ENCODE measurements at regions not wholly inside any gene's neighbourhood (a gene's known extent, or its start where the extent isn't known, plus 50 kb on each side); places are given as distances from the start of the nearest gene placed in this dataset.

GRCh38 chr18:55762424-55762823, 174.4 kb upstream of the TCF4 start:
- POLR2A ChIA-PET: no interaction called here
- no peak for ATAC-seq

GRCh38 chr18:55753643-55754263, 165.8 kb upstream of the TCF4 start:
- DNase-seq (no peak), ATAC-seq (no peak)
- CTCF ChIA-PET: no interaction called here
- no peaks in the 10 kb centered on the region for H3K4me1 Mint-ChIP-seq
- H3K27me3 Mint-ChIP-seq: no peaks in the 10 kb centered on the region
- no peaks in the 10 kb centered on the region for H3K9me3 Mint-ChIP-seq (ENCODE audit: low read depth)
- no peak overlapping the region for H3K27ac Mint-ChIP-seq
- no peaks in the 10 kb centered on the region for H3K36me3 Mint-ChIP-seq (ENCODE audit: low read depth)
- H3K4me3 Mint-ChIP-seq: no peak overlapping the region
- intact Hi-C loops (cut with DNase I, micrococcal nuclease): no loop called here
- POLR2A ChIA-PET: no interaction called here

More at GRCh38 chr18:55762424-55762823, 174.4 kb upstream of the TCF4 start:
- DNase-seq: no peak
- no peak overlapping the region for H3K4me3 Mint-ChIP-seq
- H3K27ac Mint-ChIP-seq: no peak overlapping the region
- intact Hi-C loops (cut with DNase I, micrococcal nuclease): no loop called here
- H3K27me3 Mint-ChIP-seq: no peaks in the 10 kb centered on the region
- no peaks in the 10 kb centered on the region for H3K36me3 Mint-ChIP-seq (ENCODE audit: low read depth)
- no peaks in the 10 kb centered on the region for H3K4me1 Mint-ChIP-seq
- CTCF ChIA-PET: no interaction called here
- H3K9me3 Mint-ChIP-seq (ENCODE audit: low read depth): no peaks in the 10 kb centered on the region

- Mint-ChIP-seq H3K27me3 (no peaks in the 10 kb centered on the region), H3K27ac (no peak overlapping the region), H3K4me3 (no peak overlapping the region), H3K4me1 (no peaks in the 10 kb centered on the region), H3K36me3 (ENCODE audit: low read depth) (no peaks in the 10 kb centered on the region), H3K9me3 (ENCODE audit: low read depth) (no peaks in the 10 kb centered on the region)
- DNase-seq: no peak
- no peak for ATAC-seq
- intact Hi-C loops (cut with DNase I, micrococcal nuclease): no loop called here
- ChIA-PET CTCF (no interaction called here), POLR2A (no interaction called here)
Measured at GRCh38 chr18:55751476-55751875, 163.5 kb upstream of the TCF4 start.

GRCh38 chr18:55748227-55748738, 160.3 kb upstream of the TCF4 start:
- Mint-ChIP-seq H3K27ac (no peak overlapping the region), H3K27me3 (no peaks in the 10 kb centered on the region), H3K4me1 (no peaks in the 10 kb centered on the region), H3K9me3 (ENCODE audit: low read depth) (no peaks in the 10 kb centered on the region), H3K4me3 (no peak overlapping the region), H3K36me3 (ENCODE audit: low read depth) (no peaks in the 10 kb centered on the region)
- DNase-seq (no peak), ATAC-seq (no peak)
- POLR2A ChIA-PET: no interaction called here
- CTCF ChIA-PET: no interaction called here
- intact Hi-C loops (cut with DNase I, micrococcal nuclease): loop anchor here in 1 of 2 experiments (10.0 kb wide), 1 partner anchor 47 kb away; no protein-coding TSS in a partner anchor

- no peak overlapping the region for H3K4me3 Mint-ChIP-seq
- H3K36me3 Mint-ChIP-seq (ENCODE audit: low read depth): no peaks in the 10 kb centered on the region
- H3K27ac Mint-ChIP-seq: no peak overlapping the region
- H3K4me1 Mint-ChIP-seq: no peaks in the 10 kb centered on the region
- intact Hi-C loops (cut with DNase I, micrococcal nuclease): loop anchor here in 1 of 2 experiments (10.0 kb wide), 1 partner anchor 51 kb away; no protein-coding TSS in a partner anchor
- no peaks in the 10 kb centered on the region for H3K9me3 Mint-ChIP-seq (ENCODE audit: low read depth)
- DNase-seq: no peak
- no peak for ATAC-seq
- POLR2A ChIA-PET: no interaction called here
- CTCF ChIA-PET: no interaction called here
- no peaks in the 10 kb centered on the region for H3K27me3 Mint-ChIP-seq
Measured at GRCh38 chr18:55744206-55744605, 156.2 kb upstream of the TCF4 start.

- no peak overlapping the region for H3K4me3 Mint-ChIP-seq
- no peaks in the 10 kb centered on the region for H3K4me1 Mint-ChIP-seq
- ChIA-PET POLR2A (no interaction called here), CTCF (no interaction called here)
- no peak for DNase-seq
- no peaks in the 10 kb centered on the region for H3K36me3 Mint-ChIP-seq (ENCODE audit: low read depth)
- no peak for ATAC-seq
- intact Hi-C loops (cut with DNase I, micrococcal nuclease): loop anchor here in 1 of 2 experiments (10.0 kb wide), 1 partner anchor 51 kb away; no protein-coding TSS in a partner anchor
- H3K27me3 Mint-ChIP-seq: no peaks in the 10 kb centered on the region
- no peaks in the 10 kb centered on the region for H3K9me3 Mint-ChIP-seq (ENCODE audit: low read depth)
- H3K27ac Mint-ChIP-seq: no peak overlapping the region
Measured at GRCh38 chr18:55743736-55744135, 155.7 kb upstream of the TCF4 start.

GRCh38 chr18:55743133-55743532, 155.1 kb upstream of the TCF4 start:
- H3K4me1 Mint-ChIP-seq: no peaks in the 10 kb centered on the region
- ChIA-PET CTCF (no interaction called here), POLR2A (no interaction called here)
- no peak overlapping the region for H3K27ac Mint-ChIP-seq
- DNase-seq (no peak), ATAC-seq (no peak)
- H3K36me3 Mint-ChIP-seq (ENCODE audit: low read depth): no peaks in the 10 kb centered on the region
- H3K27me3 Mint-ChIP-seq: no peaks in the 10 kb centered on the region
- no peak overlapping the region for H3K4me3 Mint-ChIP-seq
- H3K9me3 Mint-ChIP-seq (ENCODE audit: low read depth): no peaks in the 10 kb centered on the region
- intact Hi-C loops (cut with DNase I, micrococcal nuclease): loop anchor here in 1 of 2 experiments (10.0 kb wide), 1 partner anchor 52 kb away; no protein-coding TSS in a partner anchor

GRCh38 chr18:55739488-55739887, 151.5 kb upstream of the TCF4 start:
- Mint-ChIP-seq H3K9me3 (ENCODE audit: low read depth) (no peaks in the 10 kb centered on the region), H3K36me3 (ENCODE audit: low read depth) (no peaks in the 10 kb centered on the region), H3K27ac (no peak overlapping the region), H3K4me3 (no peak overlapping the region), H3K4me1 (no peaks in the 10 kb centered on the region), H3K27me3 (no peaks in the 10 kb centered on the region)
- CTCF ChIA-PET: no interaction called here
- no peak for DNase-seq
- intact Hi-C loops (cut with DNase I, micrococcal nuclease): no loop called here
- POLR2A ChIA-PET: no interaction called here
- no peak for ATAC-seq

GRCh38 chr18:55738483-55739114, 150.6 kb upstream of the TCF4 start:
- Mint-ChIP-seq H3K27ac (no peak overlapping the region), H3K36me3 (ENCODE audit: low read depth) (no peaks in the 10 kb centered on the region), H3K4me3 (no peak overlapping the region), H3K9me3 (ENCODE audit: low read depth) (no peaks in the 10 kb centered on the region), H3K4me1 (no peaks in the 10 kb centered on the region), H3K27me3 (no peaks in the 10 kb centered on the region)
- intact Hi-C loops (cut with DNase I, micrococcal nuclease): no loop called here
- ATAC-seq (no peak), DNase-seq (no peak)
- ChIA-PET POLR2A (no interaction called here), CTCF (no interaction called here)

- DNase-seq (no peak), ATAC-seq (no peak)
- Mint-ChIP-seq H3K9me3 (ENCODE audit: low read depth) (no peaks in the 10 kb centered on the region), H3K36me3 (ENCODE audit: low read depth) (no peaks in the 10 kb centered on the region), H3K4me3 (no peak overlapping the region), H3K27me3 (no peaks in the 10 kb centered on the region), H3K4me1 (no peaks in the 10 kb centered on the region), H3K27ac (no peak overlapping the region)
- POLR2A ChIA-PET: no interaction called here
- CTCF ChIA-PET: no interaction called here
- intact Hi-C loops (cut with DNase I, micrococcal nuclease): no loop called here
Measured at GRCh38 chr18:55737781-55738468, 149.9 kb upstream of the TCF4 start.

- CTCF ChIA-PET: no interaction called here
- ATAC-seq (no peak), DNase-seq (no peak)
- H3K27me3 Mint-ChIP-seq: no peaks in the 10 kb centered on the region
- no peak overlapping the region for H3K4me3 Mint-ChIP-seq
- POLR2A ChIA-PET: no interaction called here
- no peaks in the 10 kb centered on the region for H3K9me3 Mint-ChIP-seq (ENCODE audit: low read depth)
- no peak overlapping the region for H3K27ac Mint-ChIP-seq
- H3K36me3 Mint-ChIP-seq (ENCODE audit: low read depth): no peaks in the 10 kb centered on the region
- intact Hi-C loops (cut with DNase I, micrococcal nuclease): no loop called here
- H3K4me1 Mint-ChIP-seq: no peaks in the 10 kb centered on the region
Measured at GRCh38 chr18:55737266-55737665, 149.3 kb upstream of the TCF4 start.

- intact Hi-C loops (cut with DNase I, micrococcal nuclease): no loop called here
- ChIA-PET CTCF (interaction anchor here (0.7 to 1.0 kb wide), 2 partner anchors 190 to 501 kb away, joined by 3 read pairs; no protein-coding TSS in a partner anchor), POLR2A (no interaction called here)
- no peaks in the 10 kb centered on the region for H3K36me3 Mint-ChIP-seq (ENCODE audit: low read depth)
- ATAC-seq (no peak), DNase-seq (no peak)
- no peak overlapping the region for H3K27ac Mint-ChIP-seq
- no peaks in the 10 kb centered on the region for H3K9me3 Mint-ChIP-seq (ENCODE audit: low read depth)
- H3K27me3 Mint-ChIP-seq: no peaks in the 10 kb centered on the region
- no peaks in the 10 kb centered on the region for H3K4me1 Mint-ChIP-seq
- H3K4me3 Mint-ChIP-seq: no peak overlapping the region
Measured at GRCh38 chr18:55735969-55736368, 148.0 kb upstream of the TCF4 start.

Data from activated CD4-positive, alpha-beta T cell treated with anti-CD3 and anti-CD28 coated beads for 36 hours (primary cell).